IMR-90 (cell line): ENCODE measurements at regions not wholly inside any gene's neighbourhood (a gene's known extent, or its start where the extent isn't known, plus 50 kb on each side); places are given as distances from the start of the nearest gene placed in this dataset.

Source experiments
- ATAC-seq: fragments of 200-7000 bp; cut with Tn5 transposase; 2 replicates; pipeline ENCODE4 v1.9.1; 2020; ENCODE audit warnings: low read depth, mild to moderate bottlenecking, moderate library complexity
- BruUV-seq: library from RNA; stranded (reverse); fragments of 400-500 nt; replicated peaks from 2 replicates; lab custom pipeline; 2021; lab: Mats Ljungman, UMichigan
- CTCF ChIA-PET: fragments of 300-600 bp; formaldehyde crosslinking; extraction: SDS; loops from one replicate; lab custom pipeline; 2021; ENCODE audit warnings: antibody characterized with exemption; lab: Yijun Ruan, JAX
- POLR2A ChIA-PET: fragments of 300-600 bp; sonication (Branson Sonifier 250); formaldehyde crosslinking; loops from one replicate; lab custom pipeline; 2022; ENCODE audit warnings: antibody characterized with exemption; ENCODE audit not compliant: unreplicated experiment; lab: Charles Lee
- DNase-seq: peaks from one replicate; pipeline ENCODE4 v3.0.0; 2013
- H2AFZ ChIP-seq: replicated peaks from 2 replicates; pipeline ENCODE3; 2013; ENCODE audit warnings: low read length, mild to moderate bottlenecking; ENCODE audit not compliant: poor library complexity
- H2AK5ac ChIP-seq: 2 replicates; pipeline ENCODE4 v1.6.1; 2013; ENCODE audit warnings: low read depth, low read length, inconsistent platforms
- H2AK9ac ChIP-seq: replicated peaks from 2 replicates; pipeline ENCODE3; 2013; ENCODE audit warnings: mild to moderate bottlenecking, low read depth, low read length, moderate library complexity; ENCODE audit not compliant: poor library complexity
- H2BK120ac ChIP-seq: 2 replicates; pipeline ENCODE4 v1.6.1; 2013; ENCODE audit warnings: low read depth, low read length, inconsistent platforms
- H2BK15ac ChIP-seq: 3 replicates; pipeline ENCODE4 v1.6.1; 2013; ENCODE audit warnings: low read depth, low read length, inconsistent platforms
- H2BK20ac ChIP-seq: 2 replicates; pipeline ENCODE4 v1.6.1; 2013; ENCODE audit warnings: low read depth, mild to moderate bottlenecking, inconsistent platforms, low read length, moderate library complexity
- H2BK5ac ChIP-seq: 2 replicates; pipeline ENCODE4 v1.6.1; 2013; ENCODE audit warnings: mild to moderate bottlenecking, low read depth, low read length, inconsistent platforms; ENCODE audit not compliant: poor library complexity, severe bottlenecking
- H3K14ac ChIP-seq: replicated peaks from 2 replicates; pipeline ENCODE4 v1.6.1; 2013; ENCODE audit warnings: low read depth, low read length, inconsistent platforms
- H3K18ac ChIP-seq: 2 replicates; pipeline ENCODE4 v1.6.1; 2013; ENCODE audit warnings: low read depth, low read length, control low read depth
- H3K23ac ChIP-seq: 2 replicates; pipeline ENCODE4 v1.6.1; 2013; ENCODE audit warnings: low read depth, low read length, inconsistent platforms
- H3K27ac ChIP-seq: 2 replicates; pipeline ENCODE4 v1.5.1; 2013; ENCODE audit warnings: mild to moderate bottlenecking, control low read depth, low read length; ENCODE audit not compliant: insufficient read depth
- H3K27me3 ChIP-seq: 2 replicates; pipeline ENCODE4 v1.6.1; 2013; ENCODE audit warnings: low read length; ENCODE audit not compliant: control insufficient read depth, insufficient read depth
- H3K36me3 ChIP-seq: 2 replicates; pipeline ENCODE4 v1.6.1; 2013; ENCODE audit warnings: low read length, mixed read lengths; ENCODE audit not compliant: control insufficient read depth, insufficient read depth
- H3K4ac ChIP-seq: 2 replicates; pipeline ENCODE4 v1.6.1; 2013; ENCODE audit warnings: low read depth, low read length, inconsistent platforms
- H3K4me1 ChIP-seq: 2 replicates; pipeline ENCODE4 v1.6.1; 2013; ENCODE audit warnings: low read length, mixed read lengths; ENCODE audit not compliant: control insufficient read depth, insufficient read depth
- H3K4me2 ChIP-seq: 2 replicates; pipeline ENCODE4 v1.6.1; 2013; ENCODE audit warnings: low read depth, mild to moderate bottlenecking, control low read depth, low read length, moderate library complexity
- H3K4me3 ChIP-seq: 2 replicates; pipeline ENCODE4 v1.5.1; 2013; ENCODE audit warnings: low read depth, mild to moderate bottlenecking, control low read depth, low read length, moderate library complexity; ENCODE audit not compliant: insufficient read depth
- H3K56ac ChIP-seq: 2 replicates; pipeline ENCODE4 v1.6.1; 2013; ENCODE audit warnings: low read length, inconsistent platforms; ENCODE audit not compliant: insufficient read depth; ENCODE audit errors: extremely low read depth
- H3K79me1 ChIP-seq, 2 experiments: 2 replicates each; pipeline ENCODE4 v1.6.1; 2013; ENCODE audit warnings: low read length in 2 of 2, inconsistent platforms in 1 of 2, low read depth in 1 of 2
- H3K9ac ChIP-seq: 2 replicates; pipeline ENCODE4 v1.6.1; 2013; ENCODE audit warnings: low read depth, low read length, control low read depth
- H3K9me1 ChIP-seq: 2 replicates; pipeline ENCODE4 v1.6.1; 2013; ENCODE audit warnings: low read length, inconsistent platforms; ENCODE audit not compliant: insufficient read depth
- H3K9me3 ChIP-seq: 2 replicates; pipeline ENCODE4 v1.6.1; 2013; ENCODE audit warnings: low read length; ENCODE audit not compliant: control insufficient read depth, insufficient read depth
- H4K20me1 ChIP-seq: 2 replicates; pipeline ENCODE4 v1.6.1; 2013; ENCODE audit warnings: low read length, inconsistent platforms; ENCODE audit not compliant: insufficient read depth
- H4K5ac ChIP-seq: 2 replicates; pipeline ENCODE4 v1.6.1; 2013; ENCODE audit warnings: mild to moderate bottlenecking, low read depth, low read length, control low read depth
- H4K8ac ChIP-seq, 2 experiments: 2 replicates each; pipeline ENCODE4 v1.6.1; 2013; ENCODE audit warnings: low read depth in 2 of 2, low read length in 2 of 2, control low read depth in 1 of 2, inconsistent platforms in 1 of 2
- H4K91ac ChIP-seq: 2 replicates; pipeline ENCODE4 v1.6.1; 2013; ENCODE audit warnings: low read depth, low read length, inconsistent platforms; ENCODE audit not compliant: insufficient read depth
- CEBPB ChIP-seq: IDR thresholded peaks from 2 replicates; pipeline ENCODE4 v1.6.1; 2012; ENCODE audit warnings: low read depth, low read length, improper control_type of control experiment
- CHD1 ChIP-seq: IDR thresholded peaks from 2 replicates; pipeline ENCODE4 v1.6.1; 2012; ENCODE audit warnings: low read depth, low read length, improper control_type of control experiment
- FOS ChIP-seq: fragments of 150-350 bp; IDR thresholded peaks from 2 replicates; pipeline ENCODE4 v1.6.1; 2016; ENCODE audit warnings: low read depth, low read length
- MAZ ChIP-seq: IDR thresholded peaks from 2 replicates; pipeline ENCODE4 v1.6.1; 2012; ENCODE audit warnings: low read depth, mild to moderate bottlenecking, low read length, improper control_type of control experiment, moderate library complexity, borderline replicate concordance
- MXI1 ChIP-seq: IDR thresholded peaks from 2 replicates; pipeline ENCODE4 v1.6.1; 2012; ENCODE audit warnings: low read depth, mild to moderate bottlenecking, low read length, moderate library complexity, borderline replicate concordance
- POLR2A ChIP-seq: IDR thresholded peaks from 2 replicates; pipeline ENCODE4 v1.6.1; 2012; ENCODE audit warnings: mild to moderate bottlenecking, low read depth, low read length
- RAD21 ChIP-seq: IDR thresholded peaks from 2 replicates; pipeline ENCODE4 v1.6.1; 2012; ENCODE audit warnings: low read length, improper control_type of control experiment
- RFX5 ChIP-seq: IDR thresholded peaks from 2 replicates; pipeline ENCODE4 v1.8.0; 2012; ENCODE audit warnings: low read depth, mild to moderate bottlenecking, low read length, moderate library complexity
- SMC3 ChIP-seq: fragments of 150-350 bp; IDR thresholded peaks from 2 replicates; pipeline ENCODE4 v1.6.1; 2016; ENCODE audit warnings: low read depth, mild to moderate bottlenecking, antibody characterized with exemption, low read length, moderate library complexity
- WGBS, 2 experiments: methylation state at CpG; one replicate each; pipeline versions ENCODE4 v1.1.5 to v1.1.7; 2013; ENCODE audit warnings: missing lambda C conversion rate in 2 of 2; ENCODE audit not compliant: insufficient read length in 1 of 2; ENCODE audit errors: extremely low coverage in 2 of 2; 5-methylcytosine and 5-hydroxymethylcytosine counted together
- dilution Hi-C: fragments of 300-500 bp; cut with HindIII; formaldehyde crosslinking; loops from one replicate; pipeline ENCODE4 v1.14.3; 2018; ENCODE audit warnings: low sequenced_read_pairs; ENCODE audit not compliant: unreplicated experiment
- in situ Hi-C: fragments of 300-500 bp; cut with MboI; formaldehyde crosslinking; loops from 3 replicates; pipeline ENCODE4 v1.14.3; 2019; ENCODE audit warnings: low sequenced_read_pairs, inconsistent platforms, mixed read lengths
- intact Hi-C: fragments of 100-400 bp; cut with micrococcal nuclease; formaldehyde crosslinking; loops from 2 replicates; pipeline ENCODE4 v1.10.0; 2022
- TF ChIP-seq, protein P1 (sequence below): fragments of 150-350 bp; IDR thresholded peaks from 2 replicates; pipeline ENCODE4 v1.6.1; 2017; ENCODE audit warnings: mild to moderate bottlenecking, antibody characterized with exemption, low read length, low read depth

DNA sequence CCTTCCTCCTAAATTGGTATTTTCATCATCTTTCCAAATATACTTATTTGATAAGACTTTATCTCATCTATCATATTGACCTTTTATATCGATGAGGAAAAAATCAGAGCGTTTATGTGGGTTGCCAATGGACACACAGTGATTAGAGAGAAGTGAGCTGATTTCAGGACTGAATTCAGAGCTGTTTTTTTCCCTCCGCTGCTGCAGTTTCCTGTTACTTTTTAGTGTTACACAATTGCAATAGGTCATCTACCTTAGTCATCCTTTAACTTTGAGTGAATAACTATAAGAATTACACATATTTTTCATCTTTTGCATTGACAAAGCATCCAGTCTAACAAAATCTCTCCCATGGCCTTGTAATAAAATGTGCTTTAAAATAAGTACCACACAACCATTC is 266.3 kb upstream of the CNTN4 start:
- TF ChIP-seq FOS = no peak
- TF ChIP-seq CHD1 = no peak
- no peak for TF ChIP-seq POLR2A
- TF ChIP-seq MXI1 = no peak
- no peak for TF ChIP-seq RFX5
- TF ChIP-seq RAD21 = no peak
- TF ChIP-seq CEBPB = no peak
- no peak for TF ChIP-seq MAZ
- TF ChIP-seq, protein P1, sequence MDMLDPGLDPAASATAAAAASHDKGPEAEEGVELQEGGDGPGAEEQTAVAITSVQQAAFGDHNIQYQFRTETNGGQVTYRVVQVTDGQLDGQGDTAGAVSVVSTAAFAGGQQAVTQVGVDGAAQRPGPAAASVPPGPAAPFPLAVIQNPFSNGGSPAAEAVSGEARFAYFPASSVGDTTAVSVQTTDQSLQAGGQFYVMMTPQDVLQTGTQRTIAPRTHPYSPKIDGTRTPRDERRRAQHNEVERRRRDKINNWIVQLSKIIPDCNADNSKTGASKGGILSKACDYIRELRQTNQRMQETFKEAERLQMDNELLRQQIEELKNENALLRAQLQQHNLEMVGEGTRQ = no peak
- TF ChIP-seq SMC3 = no peak
- Histone ChIP-seq H3K9ac (no peak overlapping the region), H3K4me1 (no peaks in the 10 kb centered on the region), H3K4me2 (no peak overlapping the region), H4K5ac (no peak overlapping the region), H3K14ac (no peak overlapping the region), H3K79me1 (no peaks in the 10 kb centered on the region), H3K4ac (no peak overlapping the region), H2AK9ac (no peak overlapping the region), H2BK120ac (no peak overlapping the region), H3K9me1 (no peaks in the 10 kb centered on the region), H2BK15ac (no peak overlapping the region), H3K9me3 (peaks cover 2% of the 10 kb centered on the region; the same call in 1 of the 2 replicates), H4K91ac (no peak overlapping the region), H3K4me3 (no peak overlapping the region), H3K27ac (no peak overlapping the region), H2AFZ (no peak overlapping the region), H3K23ac (no peak overlapping the region), H3K56ac (no peak overlapping the region), H3K36me3 (no peaks in the 10 kb centered on the region), H4K8ac (no peak overlapping the region), H2AK5ac (no peak overlapping the region), H2BK5ac (no peak overlapping the region), H3K18ac (no peak overlapping the region), H2BK20ac (no peak overlapping the region), H4K20me1 (no peaks in the 10 kb centered on the region), H3K27me3 (no peaks in the 10 kb centered on the region)
- dilution Hi-C loops = no loop called here
- DNase-seq (no peak), ATAC-seq (no peak)
- no CpG with 5 or more reads among the region's 3 CpGs for WGBS, 2 experiments
- ChIA-PET POLR2A (no interaction called here), CTCF (no interaction called here)
- BruUV-seq = no TSS peak
- in situ Hi-C loops = no loop called here
- intact Hi-C loops = no loop called here
